Coronary artery (tissue), 2 donors: ENCODE measurements at regions not wholly inside any gene's neighbourhood (a gene's known extent, or its start where the extent isn't known, plus 50 kb on each side); places are given as distances from the start of the nearest gene placed in this dataset.

Experiments
- DNase-seq: peaks from one replicate; pipeline ENCODE4 v3.0.0-alpha.2; 2017; ENCODE audit warnings: low spot score
- H3K27ac ChIP-seq, 2 donors: fragments of 200-600 bp; sonication (generic); one replicate each; pipeline ENCODE4 v1.5.1; 2016 to 2019
- H3K4me3 ChIP-seq: fragments of 200-600 bp; sonication (generic); 2 replicates; pipeline ENCODE4 v1.5.1; 2016; ENCODE audit warnings: mild to moderate bottlenecking, moderate library complexity
- CTCF ChIP-seq: fragments of 200-600 bp; sonication (generic); IDR thresholded peaks from one replicate; pipeline ENCODE4 v1.5.1; 2019; ENCODE audit warnings: antibody characterized with exemption

- no peak overlapping the region for H3K27ac ChIP-seq
- TF ChIP-seq CTCF = no peak
- H3K4me3 ChIP-seq = no peak overlapping the region
- DNase-seq = no peak
Measured at GRCh38 chr6:21707524-21708319, 114.2 kb downstream of the SOX4 start.

GRCh38 chr6:21708320-21708580 lies 114.7 kb downstream of the SOX4 start:
- no peak for TF ChIP-seq CTCF

GRCh38 chr6:21710216-21710615 lies 116.7 kb downstream of the SOX4 start:
- H3K4me3 ChIP-seq = no peak overlapping the region
- no peak for TF ChIP-seq CTCF
- H3K27ac ChIP-seq = no peak overlapping the region
- DNase-seq = no peak

More at GRCh38 chr6:21708320-21708580, 114.7 kb downstream of the SOX4 start:
- H3K4me3 ChIP-seq = no peak overlapping the region
- DNase-seq = no peak
- H3K27ac ChIP-seq = no peak overlapping the region

GRCh38 chr6:21710908-21711627 lies 117.5 kb downstream of the SOX4 start:
- no peak for DNase-seq
- TF ChIP-seq CTCF = no peak
- Histone ChIP-seq H3K4me3 (no peak overlapping the region), H3K27ac (no peak overlapping the region)

- no peak for DNase-seq
- H3K4me3 ChIP-seq = no peak overlapping the region
- H3K27ac ChIP-seq = no peak overlapping the region
- TF ChIP-seq CTCF = no peak
Measured at GRCh38 chr6:21712213-21712612, 118.7 kb downstream of the SOX4 start.

GRCh38 chr6:21713481-21713880 lies 119.9 kb downstream of the SOX4 start:
- Histone ChIP-seq H3K4me3 (no peak overlapping the region), H3K27ac (no peak overlapping the region)
- no peak for TF ChIP-seq CTCF
- no peak for DNase-seq

- H3K4me3 ChIP-seq = no peak overlapping the region
- no peak for DNase-seq
- no peak overlapping the region for H3K27ac ChIP-seq
- TF ChIP-seq CTCF = no peak
Measured at GRCh38 chr6:21715180-21715579, 121.6 kb downstream of the SOX4 start.
